Kidney epithelial cell (primary cell): ENCODE measurements at regions not wholly inside any gene's neighbourhood (a gene's known extent, or its start where the extent isn't known, plus 50 kb on each side); places are given as distances from the start of the nearest gene placed in this dataset.

Experiments used
- DNase-seq: peaks from one replicate; pipeline ENCODE4 v3.0.0-alpha.2; 2010; ENCODE audit warnings: low read depth
- H3K27me3 ChIP-seq: 2 replicates; pipeline ENCODE4 v1.6.0; 2011; ENCODE audit warnings: low read length; ENCODE audit not compliant: control insufficient read depth, insufficient read depth
- H3K36me3 ChIP-seq: 2 replicates; pipeline ENCODE4 v1.5.1; 2011; ENCODE audit warnings: low read length; ENCODE audit not compliant: control insufficient read depth, insufficient read depth
- H3K4me3 ChIP-seq: 2 replicates; pipeline ENCODE4 v1.5.1; 2011; ENCODE audit warnings: low read depth, mild to moderate bottlenecking, control low read depth, low read length
- CTCF ChIP-seq: IDR thresholded peaks from 2 replicates; pipeline ENCODE4 v1.5.1; 2011; ENCODE audit warnings: mild to moderate bottlenecking, moderate library complexity, low read length, control low read depth, inconsistent platforms; ENCODE audit not compliant: insufficient read depth, poor library complexity, severe bottlenecking

- Histone ChIP-seq H3K36me3 (no peaks in the 10 kb centered on the region), H3K4me3 (no peak overlapping the region), H3K27me3 (no peaks in the 10 kb centered on the region)
- no peak for DNase-seq
- no peak for TF ChIP-seq CTCF
Observed at GRCh38 chr13:105627270-105627669, 908.2 kb downstream of the EFNB2 start.

- TF ChIP-seq CTCF = no peak
- DNase-seq = no peak
- Histone ChIP-seq H3K4me3 (no peak overlapping the region), H3K27me3 (no peaks in the 10 kb centered on the region), H3K36me3 (no peaks in the 10 kb centered on the region)
Observed at GRCh38 chr13:105625691-105626090, 909.8 kb downstream of the EFNB2 start.

GRCh38 chr13:105616333-105617075 is 919.0 kb downstream of the EFNB2 start:
- no peaks in the 10 kb centered on the region for H3K27me3 ChIP-seq
- H3K4me3 ChIP-seq = no peak overlapping the region
- no peak for TF ChIP-seq CTCF
- no peak for DNase-seq
- H3K36me3 ChIP-seq = no peaks in the 10 kb centered on the region

- Histone ChIP-seq H3K4me3 (no peak overlapping the region), H3K36me3 (no peaks in the 10 kb centered on the region), H3K27me3 (no peaks in the 10 kb centered on the region)
- no peak for TF ChIP-seq CTCF
- no peak for DNase-seq
Observed at GRCh38 chr13:105612541-105612940, 922.9 kb downstream of the EFNB2 start.

- H3K4me3 ChIP-seq = no peak overlapping the region
Observed at GRCh38 chr13:105611424-105611823, 924.0 kb downstream of the EFNB2 start.

More at GRCh38 chr13:105611424-105611823, 924.0 kb downstream of the EFNB2 start:
- no peaks in the 10 kb centered on the region for H3K36me3 ChIP-seq
- DNase-seq = peak; percentile 70
- no peaks in the 10 kb centered on the region for H3K27me3 ChIP-seq
- TF ChIP-seq CTCF = no peak
